GM23338 (cell line): ENCODE measurements at regions not wholly inside any gene's neighbourhood (a gene's known extent, or its start where the extent isn't known, plus 50 kb on each side); places are given as distances from the start of the nearest gene placed in this dataset.

Experiments
- ATAC-seq: fragments of 200-7000 bp; cut with Tn5 transposase; 3 replicates; pipeline ENCODE4 v1.9.1; 2020
- DNase-seq: peaks from one replicate; pipeline ENCODE4 v3.0.0-alpha.2; 2015; ENCODE audit warnings: low spot score
- H2AFZ ChIP-seq: fragments of 200-600 bp; sonication (generic); 2 replicates; pipeline ENCODE4 v1.8.0; 2016; ENCODE audit warnings: antibody characterized with exemption, mild to moderate bottlenecking, moderate library complexity
- H3F3A ChIP-seq: fragments of 200-600 bp; sonication (generic); replicated peaks from 2 replicates; pipeline ENCODE4 v1.8.0; 2017; ENCODE audit warnings: antibody characterized with exemption, mixed run types, low read depth
- H3K27ac ChIP-seq: fragments of 200-600 bp; sonication (generic); 2 replicates; pipeline ENCODE4 v1.6.1; 2016; ENCODE audit warnings: low read depth
- H3K27me3 ChIP-seq: fragments of 200-600 bp; sonication (generic); 2 replicates; pipeline ENCODE4 v1.8.0; 2016; ENCODE audit warnings: mild to moderate bottlenecking, mixed run types, moderate library complexity; ENCODE audit not compliant: insufficient read depth
- H3K36me3 ChIP-seq: fragments of 200-600 bp; sonication (generic); 2 replicates; pipeline ENCODE4 v1.8.0; 2016; ENCODE audit warnings: mild to moderate bottlenecking; ENCODE audit not compliant: insufficient read depth
- H3K4me1 ChIP-seq: fragments of 200-600 bp; sonication (generic); 2 replicates; pipeline ENCODE4 v1.8.0; 2016; ENCODE audit warnings: mild to moderate bottlenecking, moderate library complexity; ENCODE audit not compliant: insufficient read depth
- H3K4me2 ChIP-seq: fragments of 200-600 bp; sonication (generic); 2 replicates; pipeline ENCODE4 v1.7.1; 2017; ENCODE audit warnings: mixed run types
- H3K4me3 ChIP-seq: fragments of 200-600 bp; sonication (generic); 2 replicates; pipeline ENCODE4 v1.6.1; 2016; ENCODE audit warnings: mixed run types
- H3K79me2 ChIP-seq: fragments of 200-600 bp; sonication (generic); replicated peaks from 2 replicates; pipeline ENCODE4 v1.8.0; 2017; ENCODE audit warnings: mild to moderate bottlenecking; ENCODE audit not compliant: insufficient read depth
- H3K9me2 ChIP-seq: fragments of 200-600 bp; sonication (generic); 2 replicates; pipeline ENCODE4 v1.8.0; 2017; ENCODE audit not compliant: insufficient read depth
- H4K20me1 ChIP-seq: fragments of 200-600 bp; sonication (generic); replicated peaks from 2 replicates; pipeline ENCODE4 v1.8.0; 2017; ENCODE audit warnings: mild to moderate bottlenecking; ENCODE audit not compliant: insufficient read depth
- H3K27ac Mint-ChIP-seq: 2 replicates; pipeline ENCODE4 v1.8.0; 2020; ENCODE audit warnings: inconsistent platforms, mild to moderate bottlenecking, moderate library complexity, mixed read lengths
- H3K27me3 Mint-ChIP-seq: 3 replicates; pipeline ENCODE4 v1.8.0; 2022; ENCODE audit warnings: low read depth, mild to moderate bottlenecking, moderate library complexity, mixed read lengths, inconsistent platforms; ENCODE audit not compliant: insufficient read depth, poor library complexity
- H3K36me3 Mint-ChIP-seq: 3 replicates; pipeline ENCODE4 v1.8.0; 2021; ENCODE audit warnings: low read depth, mild to moderate bottlenecking, inconsistent platforms, moderate library complexity, mixed read lengths
- H3K4me1 Mint-ChIP-seq: 3 replicates; pipeline ENCODE4 v1.8.0; 2020; ENCODE audit warnings: mild to moderate bottlenecking, inconsistent platforms, mixed read lengths
- H3K4me3 Mint-ChIP-seq: 3 replicates; pipeline ENCODE4 v1.8.0; 2021; ENCODE audit warnings: moderate library complexity, mild to moderate bottlenecking, inconsistent platforms, mixed read lengths
- H3K9me3 Mint-ChIP-seq: 3 replicates; pipeline ENCODE4 v1.8.0; 2020; ENCODE audit warnings: moderate library complexity, mild to moderate bottlenecking, inconsistent platforms, mixed read lengths
- CREB1 ChIP-seq: fragments of 250-450 bp; sonication (Bioruptor Pico); IDR thresholded peaks from 2 replicates; pipeline ENCODE4 v1.5.0; 2020; ENCODE audit warnings: low read depth, mild to moderate bottlenecking, moderate library complexity
- EZH2 ChIP-seq: fragments of 200-600 bp; sonication (generic); IDR thresholded peaks from one replicate; pipeline ENCODE4 v1.8.0; 2017; ENCODE audit warnings: antibody characterized with exemption, mild to moderate bottlenecking, low read depth; ENCODE audit not compliant: unreplicated experiment
- EZH2phosphoT487 ChIP-seq: fragments of 200-600 bp; sonication (generic); IDR thresholded peaks from one replicate; pipeline ENCODE4 v1.8.1; 2018; ENCODE audit warnings: antibody characterized with exemption; ENCODE audit not compliant: unreplicated experiment
- JUNB ChIP-seq: IDR thresholded peaks from one replicate; pipeline ENCODE4 v1.6.1; 2016; ENCODE audit warnings: antibody characterized with exemption; ENCODE audit not compliant: unreplicated experiment
- NANOG ChIP-seq: IDR thresholded peaks from 2 replicates; pipeline ENCODE4 v1.6.1; 2016; ENCODE audit warnings: antibody characterized with exemption, borderline replicate concordance
- STAT1 ChIP-seq: IDR thresholded peaks from one replicate; pipeline ENCODE4 v1.6.1; 2016; ENCODE audit warnings: antibody characterized with exemption; ENCODE audit not compliant: unreplicated experiment
- ZNF114 ChIP-seq: fragments of 250-450 bp; sonication (Bioruptor Pico); IDR thresholded peaks from 2 replicates; pipeline ENCODE4 v1.5.0; 2020; ENCODE audit warnings: mild to moderate bottlenecking, moderate library complexity
- ZNF331 ChIP-seq: fragments of 250-450 bp; sonication (Bioruptor Pico); IDR thresholded peaks from 2 replicates; pipeline ENCODE4 v1.5.0; 2020; ENCODE audit warnings: low read depth, mild to moderate bottlenecking, moderate library complexity
- TF ChIP-seq, protein P1 (sequence below), 2 experiments: fragments of 200-600 bp in 1 of 2; sonication (generic) in 1 of 2; conservative IDR thresholded peaks; 2 replicates each; pipeline versions ENCODE4 v1.5.1 to v1.6.1; 2016 to 2017; ENCODE audit warnings: antibody characterized with exemption in 2 of 2, low read depth in 2 of 2, mild to moderate bottlenecking in 2 of 2, moderate library complexity in 1 of 2
- TF ChIP-seq, protein P2 (sequence below): IDR thresholded peaks from one replicate; pipeline ENCODE4 v1.6.1; 2018; ENCODE audit warnings: antibody characterized with exemption; ENCODE audit not compliant: unreplicated experiment
- TF ChIP-seq, protein P3 (sequence below): IDR thresholded peaks from 2 replicates; pipeline ENCODE4 v1.6.1; 2016; ENCODE audit warnings: antibody characterized with exemption

DNA sequence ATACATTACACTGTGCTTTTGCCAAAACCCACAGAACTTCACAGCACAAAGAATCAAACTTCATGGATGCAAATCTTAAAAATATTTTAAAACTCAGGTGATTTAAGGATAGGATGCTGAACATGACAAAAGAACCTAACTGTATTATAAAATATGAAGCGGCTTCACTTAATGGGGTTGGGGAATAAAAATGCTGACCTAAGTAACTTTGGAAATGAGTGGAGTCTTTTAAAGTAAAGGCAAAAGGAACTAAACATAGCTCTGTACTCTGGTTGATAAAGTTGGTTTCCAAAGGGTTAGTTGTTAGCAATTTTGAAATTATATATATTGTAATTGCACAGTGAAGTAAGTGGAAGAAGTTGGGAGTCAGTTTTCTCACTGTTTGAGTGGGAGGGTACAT lies 111.5 kb upstream of the SYT1 start:
- Histone ChIP-seq H2AFZ (no peak overlapping the region), H3K4me3 (no peak overlapping the region), H3K4me1 (no peaks in the 10 kb centered on the region), H3F3A (no peaks in the 10 kb centered on the region), H3K27me3 (no peaks in the 10 kb centered on the region), H3K27ac (no peak overlapping the region), H4K20me1 (no peaks in the 10 kb centered on the region), H3K4me2 (no peak overlapping the region), H3K36me3 (no peaks in the 10 kb centered on the region), H3K9me2 (no peaks in the 10 kb centered on the region), H3K79me2 (no peaks in the 10 kb centered on the region)
- no peak for TF ChIP-seq EZH2
- DNase-seq (no peak), ATAC-seq (no peak)
- Mint-ChIP-seq H3K4me1 (no peaks in the 10 kb centered on the region), H3K9me3 (no peaks in the 10 kb centered on the region), H3K27ac (no peak overlapping the region), H3K27me3 (peaks cover 2% of the 10 kb centered on the region), H3K36me3 (no peaks in the 10 kb centered on the region), H3K4me3 (no peak overlapping the region)

DNA sequence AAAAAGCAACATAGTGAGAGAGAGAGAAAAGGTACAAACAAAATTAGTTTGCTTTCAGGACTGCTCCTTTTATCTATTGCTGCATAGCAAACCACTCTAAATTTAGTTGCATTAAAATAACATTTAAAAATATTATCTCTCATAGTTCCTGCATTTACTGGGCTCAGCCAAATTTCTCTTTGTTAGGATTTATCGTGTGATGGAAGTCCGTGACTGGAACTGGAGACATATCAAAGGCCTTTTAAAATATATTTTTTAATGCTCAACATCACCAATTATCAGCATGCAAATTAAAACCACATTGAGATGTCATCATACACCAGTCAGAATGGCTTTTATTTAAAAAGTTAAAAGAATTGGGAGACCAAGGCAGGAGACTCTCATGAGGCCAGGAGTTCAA lies 107.6 kb upstream of the SYT1 start:
- Mint-ChIP-seq H3K9me3 (peaks cover 11% of the 10 kb centered on the region; the same call in 2 of the 3 replicates), H3K4me3 (no peak overlapping the region), H3K27ac (no peak overlapping the region), H3K4me1 (no peaks in the 10 kb centered on the region), H3K27me3 (no peaks in the 10 kb centered on the region), H3K36me3 (0 out of 3 replicates have a peak, but pooled peaks cover 4% of the 10 kb centered on the region)
- no peak for DNase-seq
- Histone ChIP-seq H3K27me3 (no peaks in the 10 kb centered on the region), H3K4me1 (no peaks in the 10 kb centered on the region), H3K36me3 (no peaks in the 10 kb centered on the region), H3K27ac (no peak overlapping the region), H3K79me2 (no peaks in the 10 kb centered on the region), H3F3A (no peaks in the 10 kb centered on the region), H3K4me3 (no peak overlapping the region), H3K4me2 (no peak overlapping the region), H3K9me2 (no peaks in the 10 kb centered on the region; the same call in 1 of the 2 replicates), H4K20me1 (no peaks in the 10 kb centered on the region), H2AFZ (no peak overlapping the region)
- no peak for ATAC-seq
- TF ChIP-seq EZH2phosphoT487 (no peak), ZNF331 (CRISPR knock-in tag) (no peak), CREB1 (CRISPR knock-in tag) (no peak), STAT1 (no peak), NANOG (no peak), JUNB (no peak), ZNF114 (CRISPR knock-in tag) (no peak)
- TF ChIP-seq, protein P1, sequence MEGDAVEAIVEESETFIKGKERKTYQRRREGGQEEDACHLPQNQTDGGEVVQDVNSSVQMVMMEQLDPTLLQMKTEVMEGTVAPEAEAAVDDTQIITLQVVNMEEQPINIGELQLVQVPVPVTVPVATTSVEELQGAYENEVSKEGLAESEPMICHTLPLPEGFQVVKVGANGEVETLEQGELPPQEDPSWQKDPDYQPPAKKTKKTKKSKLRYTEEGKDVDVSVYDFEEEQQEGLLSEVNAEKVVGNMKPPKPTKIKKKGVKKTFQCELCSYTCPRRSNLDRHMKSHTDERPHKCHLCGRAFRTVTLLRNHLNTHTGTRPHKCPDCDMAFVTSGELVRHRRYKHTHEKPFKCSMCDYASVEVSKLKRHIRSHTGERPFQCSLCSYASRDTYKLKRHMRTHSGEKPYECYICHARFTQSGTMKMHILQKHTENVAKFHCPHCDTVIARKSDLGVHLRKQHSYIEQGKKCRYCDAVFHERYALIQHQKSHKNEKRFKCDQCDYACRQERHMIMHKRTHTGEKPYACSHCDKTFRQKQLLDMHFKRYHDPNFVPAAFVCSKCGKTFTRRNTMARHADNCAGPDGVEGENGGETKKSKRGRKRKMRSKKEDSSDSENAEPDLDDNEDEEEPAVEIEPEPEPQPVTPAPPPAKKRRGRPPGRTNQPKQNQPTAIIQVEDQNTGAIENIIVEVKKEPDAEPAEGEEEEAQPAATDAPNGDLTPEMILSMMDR (conservative IDR thresholded peaks at IDR 0.05; ENCODE audit: low read depth in 2 of 2), result no peak
- TF ChIP-seq, protein P2, sequence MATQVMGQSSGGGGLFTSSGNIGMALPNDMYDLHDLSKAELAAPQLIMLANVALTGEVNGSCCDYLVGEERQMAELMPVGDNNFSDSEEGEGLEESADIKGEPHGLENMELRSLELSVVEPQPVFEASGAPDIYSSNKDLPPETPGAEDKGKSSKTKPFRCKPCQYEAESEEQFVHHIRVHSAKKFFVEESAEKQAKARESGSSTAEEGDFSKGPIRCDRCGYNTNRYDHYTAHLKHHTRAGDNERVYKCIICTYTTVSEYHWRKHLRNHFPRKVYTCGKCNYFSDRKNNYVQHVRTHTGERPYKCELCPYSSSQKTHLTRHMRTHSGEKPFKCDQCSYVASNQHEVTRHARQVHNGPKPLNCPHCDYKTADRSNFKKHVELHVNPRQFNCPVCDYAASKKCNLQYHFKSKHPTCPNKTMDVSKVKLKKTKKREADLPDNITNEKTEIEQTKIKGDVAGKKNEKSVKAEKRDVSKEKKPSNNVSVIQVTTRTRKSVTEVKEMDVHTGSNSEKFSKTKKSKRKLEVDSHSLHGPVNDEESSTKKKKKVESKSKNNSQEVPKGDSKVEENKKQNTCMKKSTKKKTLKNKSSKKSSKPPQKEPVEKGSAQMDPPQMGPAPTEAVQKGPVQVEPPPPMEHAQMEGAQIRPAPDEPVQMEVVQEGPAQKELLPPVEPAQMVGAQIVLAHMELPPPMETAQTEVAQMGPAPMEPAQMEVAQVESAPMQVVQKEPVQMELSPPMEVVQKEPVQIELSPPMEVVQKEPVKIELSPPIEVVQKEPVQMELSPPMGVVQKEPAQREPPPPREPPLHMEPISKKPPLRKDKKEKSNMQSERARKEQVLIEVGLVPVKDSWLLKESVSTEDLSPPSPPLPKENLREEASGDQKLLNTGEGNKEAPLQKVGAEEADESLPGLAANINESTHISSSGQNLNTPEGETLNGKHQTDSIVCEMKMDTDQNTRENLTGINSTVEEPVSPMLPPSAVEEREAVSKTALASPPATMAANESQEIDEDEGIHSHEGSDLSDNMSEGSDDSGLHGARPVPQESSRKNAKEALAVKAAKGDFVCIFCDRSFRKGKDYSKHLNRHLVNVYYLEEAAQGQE, result no peak
- TF ChIP-seq, protein P3, sequence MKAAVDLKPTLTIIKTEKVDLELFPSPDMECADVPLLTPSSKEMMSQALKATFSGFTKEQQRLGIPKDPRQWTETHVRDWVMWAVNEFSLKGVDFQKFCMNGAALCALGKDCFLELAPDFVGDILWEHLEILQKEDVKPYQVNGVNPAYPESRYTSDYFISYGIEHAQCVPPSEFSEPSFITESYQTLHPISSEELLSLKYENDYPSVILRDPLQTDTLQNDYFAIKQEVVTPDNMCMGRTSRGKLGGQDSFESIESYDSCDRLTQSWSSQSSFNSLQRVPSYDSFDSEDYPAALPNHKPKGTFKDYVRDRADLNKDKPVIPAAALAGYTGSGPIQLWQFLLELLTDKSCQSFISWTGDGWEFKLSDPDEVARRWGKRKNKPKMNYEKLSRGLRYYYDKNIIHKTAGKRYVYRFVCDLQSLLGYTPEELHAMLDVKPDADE, result no peak
